ENCODE measurements at regions not wholly inside any gene's neighbourhood (a gene's known extent, or its start where the extent isn't known, plus 50 kb on each side); places are given as distances from the start of the nearest gene placed in this dataset.
"Not testable (repeated sequence)": the region's sequence is repeated elsewhere in the genome, so short reads cannot be mapped to it uniquely, and the experiment has no call there.

GRCh38 chr3:197454014-197454413 lies 101.8 kb downstream of the BDH1 start:
- Histone ChIP-seq H3K9me3 (ENCODE audit: low read depth, low read length) (no peaks in the 10 kb centered on the region), H2AFZ (ENCODE audit: low read length) (no peak overlapping the region), H3K4me3 (ENCODE audit: insufficient read depth, low read length) (no peak overlapping the region), H3K4me1 (ENCODE audit: insufficient read depth, low read length) (peaks cover 16% of the 10 kb centered on the region), H3K36me3 (ENCODE audit: insufficient read depth, low read length) (no peaks in the 10 kb centered on the region), H3K4me2 (ENCODE audit: insufficient read depth, low read length) (no peak overlapping the region), H4K20me1 (ENCODE audit: insufficient read depth, low read length) (no peaks in the 10 kb centered on the region), H3K27me3 (ENCODE audit: insufficient read depth, low read length) (no peaks in the 10 kb centered on the region), H3K79me2 (ENCODE audit: insufficient read depth, low read length) (no peaks in the 10 kb centered on the region), H3K27ac (ENCODE audit: low read depth, low read length) (no peak overlapping the region)
- TF ChIP-seq CTCF (IDR thresholded peaks at IDR 0.05; ENCODE audit: extremely low read depth, low read depth, low read length), result peak; percentile 41
- DNase-seq (ENCODE audit: insufficient read length, low spot score, missing footprints), result no peak

DNA sequence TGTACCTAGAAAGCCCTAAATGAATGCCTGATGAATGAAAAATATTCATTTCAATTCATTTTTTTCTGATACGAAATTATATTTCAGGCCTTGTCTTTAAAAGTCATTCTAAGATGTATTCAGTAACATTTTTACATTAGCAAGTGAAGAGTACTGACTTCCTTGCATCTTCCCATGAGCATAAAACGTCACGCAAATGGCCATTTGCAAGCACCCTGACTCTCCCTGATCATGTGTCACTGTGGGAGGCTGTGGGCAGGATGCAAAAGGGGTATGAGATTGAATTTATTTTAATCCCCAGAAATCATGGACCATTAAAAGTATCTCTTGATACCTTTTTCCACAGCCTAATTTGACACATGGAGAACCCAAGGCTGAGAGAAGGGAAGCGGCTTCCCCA lies 105.0 kb downstream of the BDH1 start:
- Histone ChIP-seq H3K27ac (ENCODE audit: low read depth, low read length) (no peak overlapping the region), H4K20me1 (ENCODE audit: insufficient read depth, low read length) (no peaks in the 10 kb centered on the region), H3K4me3 (ENCODE audit: insufficient read depth, low read length) (no peak overlapping the region), H3K36me3 (ENCODE audit: insufficient read depth, low read length) (no peaks in the 10 kb centered on the region), H3K79me2 (ENCODE audit: insufficient read depth, low read length) (no peaks in the 10 kb centered on the region), H3K4me2 (ENCODE audit: insufficient read depth, low read length) (no peak overlapping the region), H3K9me3 (ENCODE audit: low read depth, low read length) (no peaks in the 10 kb centered on the region), H2AFZ (ENCODE audit: low read length) (no peak overlapping the region), H3K4me1 (ENCODE audit: insufficient read depth, low read length) (peaks cover 2% of the 10 kb centered on the region), H3K27me3 (ENCODE audit: insufficient read depth, low read length) (no peaks in the 10 kb centered on the region)
- DNase-seq (ENCODE audit: insufficient read length, low spot score, missing footprints), result no peak
- TF ChIP-seq CTCF (IDR thresholded peaks at IDR 0.05; ENCODE audit: extremely low read depth, low read depth, low read length), result no peak

- no peaks in the 10 kb centered on the region for H3K4me1 ChIP-seq (ENCODE audit: insufficient read depth, low read length)
- no peak overlapping the region for H3K4me3 ChIP-seq (ENCODE audit: insufficient read depth, low read length)
- H4K20me1 ChIP-seq (ENCODE audit: insufficient read depth, low read length), result no peaks in the 10 kb centered on the region
- no peaks in the 10 kb centered on the region for H3K9me3 ChIP-seq (ENCODE audit: low read depth, low read length)
- no peak overlapping the region for H3K4me2 ChIP-seq (ENCODE audit: insufficient read depth, low read length)
- peak overlapping the region; percentile 15 for H2AFZ ChIP-seq (ENCODE audit: low read length)
- no peak for TF ChIP-seq CTCF (IDR thresholded peaks at IDR 0.05; ENCODE audit: extremely low read depth, low read depth, low read length)
- no peak overlapping the region for H3K27ac ChIP-seq (ENCODE audit: low read depth, low read length)
- H3K27me3 ChIP-seq (ENCODE audit: insufficient read depth, low read length), result no peaks in the 10 kb centered on the region
- H3K36me3 ChIP-seq (ENCODE audit: insufficient read depth, low read length), result no peaks in the 10 kb centered on the region
- DNase-seq (ENCODE audit: insufficient read length, low spot score, missing footprints), result no peak
- no peaks in the 10 kb centered on the region for H3K79me2 ChIP-seq (ENCODE audit: insufficient read depth, low read length)
Measured at GRCh38 chr3:197450308-197450707, 105.5 kb downstream of the BDH1 start.

DNA sequence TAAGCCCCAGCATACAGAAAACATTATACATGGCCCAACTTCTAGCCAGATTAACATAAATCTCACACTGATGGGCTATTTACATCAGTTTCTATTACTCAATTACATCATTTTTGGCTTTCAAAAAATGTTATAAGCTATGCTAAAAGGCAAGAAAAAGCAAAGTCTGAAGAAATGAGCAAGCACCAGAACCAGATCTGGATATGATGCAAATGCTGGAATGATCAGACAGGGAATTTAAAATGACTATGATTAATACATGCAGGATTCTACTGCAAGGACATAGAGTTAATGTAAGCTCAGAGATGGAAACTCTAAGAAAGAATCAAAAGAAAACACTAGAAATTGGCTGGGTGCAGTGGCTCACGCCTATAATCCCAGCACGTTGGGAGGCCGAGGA lies 106.6 kb downstream of the BDH1 start:
- H3K36me3 ChIP-seq (ENCODE audit: insufficient read depth, low read length); H3K4me2 ChIP-seq (ENCODE audit: insufficient read depth, low read length); H2AFZ ChIP-seq (ENCODE audit: low read length); DNase-seq (ENCODE audit: insufficient read length, low spot score, missing footprints); H4K20me1 ChIP-seq (ENCODE audit: insufficient read depth, low read length); H3K4me1 ChIP-seq (ENCODE audit: insufficient read depth, low read length); H3K27me3 ChIP-seq (ENCODE audit: insufficient read depth, low read length); H3K79me2 ChIP-seq (ENCODE audit: insufficient read depth, low read length); H3K4me3 ChIP-seq (ENCODE audit: insufficient read depth, low read length); H3K27ac ChIP-seq (ENCODE audit: low read depth, low read length); H3K9me3 ChIP-seq (ENCODE audit: low read depth, low read length): not testable (repeated sequence)

GRCh38 chr3:197447781-197448180 lies 108.0 kb downstream of the BDH1 start:
- H3K27ac ChIP-seq (ENCODE audit: low read depth, low read length); H3K4me1 ChIP-seq (ENCODE audit: insufficient read depth, low read length); H2AFZ ChIP-seq (ENCODE audit: low read length); H3K4me3 ChIP-seq (ENCODE audit: insufficient read depth, low read length); H3K36me3 ChIP-seq (ENCODE audit: insufficient read depth, low read length); H3K27me3 ChIP-seq (ENCODE audit: insufficient read depth, low read length); H4K20me1 ChIP-seq (ENCODE audit: insufficient read depth, low read length); H3K79me2 ChIP-seq (ENCODE audit: insufficient read depth, low read length); H3K9me3 ChIP-seq (ENCODE audit: low read depth, low read length); DNase-seq (ENCODE audit: insufficient read length, low spot score, missing footprints); H3K4me2 ChIP-seq (ENCODE audit: insufficient read depth, low read length): not testable (repeated sequence)

All from osteoblast (primary cell).